Urothelium cell line (cell line): ENCODE measurements at regions not wholly inside any gene's neighbourhood (a gene's known extent, or its start where the extent isn't known, plus 50 kb on each side); places are given as distances from the start of the nearest gene placed in this dataset.

ENCODE experiments used
- DNase-seq: peaks from one replicate; pipeline ENCODE4 v3.0.0; 2011; ENCODE audit warnings: low spot score, mixed read lengths
- FAIRE-seq: peaks from 2 replicates; lab custom pipeline; 2011; peaks lifted over from hg19 to GRCh38; lab: Jason Lieb, UNC

DNA sequence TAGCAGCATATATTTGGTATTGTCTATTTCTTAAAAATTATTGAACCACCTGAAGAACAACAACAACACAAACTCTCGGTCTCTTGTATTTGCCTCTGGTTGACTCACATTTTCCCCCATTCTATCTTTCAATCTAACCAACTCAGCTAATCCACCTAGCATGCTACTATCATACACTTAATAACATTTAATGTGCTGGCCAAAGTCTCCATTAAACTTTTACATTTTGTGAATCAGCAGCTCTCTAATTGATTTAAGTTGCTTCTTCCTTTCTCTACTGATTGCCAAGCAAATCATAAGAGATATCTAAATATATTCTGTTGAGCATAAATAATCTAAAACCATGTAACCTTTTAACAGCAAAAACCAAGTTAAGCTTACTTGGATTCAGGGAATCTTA, 631.7 kb downstream of the IGSF11 start:
- DNase-seq (no peak), FAIRE-seq (no peak)

DNA sequence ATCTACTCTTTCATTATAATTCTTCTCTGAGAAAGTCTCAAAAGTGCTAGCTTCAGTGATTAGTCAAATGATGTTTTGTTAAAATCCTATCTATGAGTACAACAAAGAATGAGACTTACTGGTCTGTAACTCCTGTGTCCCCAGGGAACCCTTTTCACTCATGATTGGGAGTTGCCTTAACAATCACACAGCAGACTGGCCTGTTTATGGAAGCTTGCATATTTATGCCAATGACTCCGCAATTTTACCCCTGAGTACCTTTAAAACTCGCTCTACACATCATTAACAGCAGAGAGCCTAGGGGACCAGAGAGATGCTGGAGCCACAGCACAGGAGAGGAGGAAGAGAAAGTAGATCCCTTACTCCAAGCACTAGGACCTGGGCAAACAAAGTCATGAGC, 628.1 kb downstream of the IGSF11 start:
- DNase-seq = no peak
- no peak for FAIRE-seq

DNA sequence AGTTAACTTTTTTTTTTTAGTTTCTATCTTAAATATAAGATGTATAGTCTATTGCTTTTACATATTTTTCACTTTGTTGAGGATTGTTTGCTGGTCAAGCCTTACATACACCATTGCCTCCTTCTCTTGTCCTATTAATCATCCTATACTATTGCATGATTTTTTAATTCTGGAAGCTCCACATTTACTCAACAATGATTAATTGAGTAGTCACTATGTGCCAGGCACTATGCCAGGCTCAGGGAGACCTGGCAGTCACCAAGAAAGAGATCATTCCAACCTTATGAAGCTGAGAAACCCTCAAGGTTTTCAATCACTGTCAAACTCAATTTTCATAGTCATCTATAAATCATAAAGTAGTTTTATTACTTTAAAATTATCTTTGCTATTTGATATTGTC, 626.2 kb downstream of the IGSF11 start:
- no peak for DNase-seq

DNA sequence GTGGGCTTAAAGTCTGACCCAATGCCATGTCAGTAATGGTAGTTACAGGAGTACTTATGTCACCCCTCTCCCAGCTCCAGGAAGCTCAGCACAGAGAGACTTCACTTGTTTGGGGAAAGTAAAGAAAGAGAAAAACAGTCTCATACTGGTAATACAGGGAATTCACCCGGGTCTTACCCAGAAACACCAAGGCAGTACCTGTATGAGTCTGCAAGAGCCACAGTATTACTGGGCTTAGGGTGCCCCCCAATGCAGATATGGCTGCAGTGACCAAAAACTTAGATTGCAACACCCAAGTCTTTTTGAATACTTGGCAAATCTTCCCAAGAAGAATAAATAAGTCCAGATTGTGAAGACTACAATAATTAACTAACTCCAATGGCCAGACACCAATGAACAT, 622.1 kb downstream of the IGSF11 start:
- FAIRE-seq (no peak), DNase-seq (no peak)

More for the DNA sequence above, 626.2 kb downstream of the IGSF11 start:
- no peak for FAIRE-seq

DNA sequence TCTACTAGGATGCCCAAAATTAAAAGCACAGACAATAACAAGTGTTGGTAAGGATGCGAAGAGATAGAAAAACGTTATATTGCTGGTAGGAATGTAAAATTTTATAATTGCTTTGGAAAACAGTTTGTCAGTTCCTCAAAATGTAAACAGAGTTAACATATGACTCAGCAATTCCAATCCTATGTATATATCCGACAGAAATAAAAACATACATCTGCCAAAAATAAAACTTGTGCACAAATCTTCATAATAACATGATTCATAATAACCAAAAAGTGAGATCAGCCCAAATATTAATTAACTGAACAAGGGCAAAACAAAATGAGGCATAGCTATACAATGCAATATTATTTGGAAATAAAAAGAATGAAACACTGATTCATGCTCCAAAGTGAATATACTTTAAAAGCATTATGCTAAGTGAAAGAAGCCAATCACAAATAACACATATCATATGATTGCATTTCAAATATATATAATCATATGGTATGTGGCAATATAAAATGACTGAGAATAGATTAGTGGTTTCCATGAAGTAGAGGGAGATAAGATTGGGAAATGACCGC, 609.3 kb downstream of the IGSF11 start:
- DNase-seq (no peak), FAIRE-seq (no peak)

DNA sequence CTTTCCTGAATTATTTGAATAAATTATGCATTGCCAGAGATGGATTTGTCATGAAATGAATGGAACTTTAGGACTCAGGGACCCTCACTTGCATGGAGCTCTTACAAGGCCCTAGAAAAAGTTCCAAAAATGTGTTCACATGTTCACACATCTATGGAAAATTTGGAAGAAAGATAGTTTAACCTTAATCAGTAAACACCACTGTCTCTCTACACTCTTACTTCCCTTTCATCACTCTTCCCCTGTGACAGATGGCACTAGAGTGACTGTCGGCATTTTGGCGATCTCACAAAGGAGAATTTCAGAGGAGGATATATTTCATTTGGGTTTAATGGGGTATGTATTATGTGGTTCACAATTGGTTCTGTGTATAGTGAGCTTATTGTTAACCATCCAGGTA, 600.8 kb downstream of the IGSF11 start:
- no peak for DNase-seq
- no peak for FAIRE-seq

DNA sequence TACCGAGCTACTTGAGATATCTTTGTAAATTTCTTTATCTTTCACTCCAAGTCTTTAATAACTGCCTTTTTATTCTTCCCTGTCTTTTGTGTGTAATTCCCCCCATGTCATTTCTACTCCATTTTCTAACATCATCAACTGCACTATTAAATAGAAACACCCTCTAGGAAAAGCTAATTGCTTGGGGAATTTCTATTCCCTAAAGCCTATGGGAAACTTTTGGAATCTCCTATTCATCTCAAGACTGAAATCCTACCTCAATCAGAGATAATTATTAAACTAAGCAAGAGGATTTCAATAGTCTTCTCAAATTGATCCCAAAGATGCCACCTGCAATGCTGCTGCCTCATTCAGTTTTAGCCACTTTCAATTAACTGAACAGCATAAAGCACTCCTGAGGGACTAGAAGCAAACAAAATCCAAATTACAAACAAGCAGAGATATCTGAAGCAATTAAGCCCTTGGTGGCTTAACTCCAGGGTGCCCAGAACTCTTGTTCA, 598.7 kb downstream of the IGSF11 start:
- FAIRE-seq = no peak

DNA sequence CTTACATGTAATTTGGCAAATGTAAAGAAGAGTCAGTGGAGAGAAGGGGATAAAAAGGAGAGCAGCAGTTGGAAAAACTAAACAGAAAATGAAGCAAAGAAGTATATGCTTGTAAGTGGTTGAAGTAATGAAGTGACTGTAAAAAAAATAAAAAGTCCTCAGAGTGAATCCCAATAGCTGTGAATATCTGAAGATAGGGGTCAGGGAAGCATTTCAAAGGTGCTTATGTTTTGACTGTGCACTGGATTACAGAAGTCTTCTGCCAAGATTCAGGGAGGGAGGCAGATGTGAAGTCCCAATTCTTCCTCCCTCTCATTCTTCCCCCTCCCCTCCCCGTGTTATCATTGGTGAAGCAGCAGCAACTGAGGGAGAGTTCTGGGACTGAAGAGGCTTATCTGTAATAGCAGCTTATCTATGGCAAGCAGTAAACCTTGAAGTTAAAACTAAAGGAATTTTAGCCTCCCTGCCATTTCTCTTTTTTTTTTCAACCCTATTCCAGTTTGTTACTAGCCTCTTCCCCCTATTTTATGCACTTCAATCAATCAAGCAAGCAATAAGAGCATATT, 597.9 kb downstream of the IGSF11 start:
- no peak for FAIRE-seq
- no peak for DNase-seq

More for the DNA sequence above, 598.7 kb downstream of the IGSF11 start:
- DNase-seq = no peak

DNA sequence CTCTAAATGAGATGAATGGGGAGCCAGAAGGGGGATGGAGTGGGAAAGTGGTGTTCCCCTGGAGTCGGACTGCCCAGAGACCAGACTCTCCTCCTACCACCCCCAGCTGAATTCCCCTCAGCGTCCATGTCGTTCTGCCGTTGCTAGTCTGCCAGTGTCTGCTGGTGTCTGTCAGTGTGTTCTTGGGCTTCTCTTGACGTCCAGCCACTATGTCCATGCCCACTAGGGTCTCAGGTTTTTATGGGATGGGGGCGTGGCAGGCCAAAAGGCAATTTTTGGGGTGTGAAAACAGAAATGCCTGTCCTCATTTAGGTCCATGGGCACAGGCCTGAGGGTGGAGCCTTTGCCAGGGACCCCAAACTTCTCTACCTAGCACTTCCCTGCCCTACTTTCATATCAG, 589.6 kb downstream of the IGSF11 start:
- FAIRE-seq (no peak), DNase-seq (no peak)

DNA sequence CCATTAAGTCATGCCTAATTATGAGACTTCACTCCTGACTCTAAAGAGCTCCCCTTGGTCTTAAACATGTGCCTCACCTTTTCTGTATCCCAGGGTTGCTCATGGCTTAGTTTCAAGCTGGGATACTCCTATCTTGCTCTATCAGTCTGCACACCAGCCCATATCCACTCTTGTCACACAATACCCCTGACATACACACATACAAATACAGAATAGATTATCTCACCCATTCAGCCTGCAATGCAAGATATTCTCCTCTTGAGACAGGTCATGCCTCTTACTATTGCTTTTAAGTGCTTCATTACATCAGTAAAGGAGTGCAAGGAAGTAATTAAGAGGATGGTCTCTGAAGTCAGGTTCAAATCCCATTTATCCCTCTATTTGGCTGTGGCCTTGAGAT, 587.3 kb downstream of the IGSF11 start:
- DNase-seq (no peak), FAIRE-seq (no peak)

DNA sequence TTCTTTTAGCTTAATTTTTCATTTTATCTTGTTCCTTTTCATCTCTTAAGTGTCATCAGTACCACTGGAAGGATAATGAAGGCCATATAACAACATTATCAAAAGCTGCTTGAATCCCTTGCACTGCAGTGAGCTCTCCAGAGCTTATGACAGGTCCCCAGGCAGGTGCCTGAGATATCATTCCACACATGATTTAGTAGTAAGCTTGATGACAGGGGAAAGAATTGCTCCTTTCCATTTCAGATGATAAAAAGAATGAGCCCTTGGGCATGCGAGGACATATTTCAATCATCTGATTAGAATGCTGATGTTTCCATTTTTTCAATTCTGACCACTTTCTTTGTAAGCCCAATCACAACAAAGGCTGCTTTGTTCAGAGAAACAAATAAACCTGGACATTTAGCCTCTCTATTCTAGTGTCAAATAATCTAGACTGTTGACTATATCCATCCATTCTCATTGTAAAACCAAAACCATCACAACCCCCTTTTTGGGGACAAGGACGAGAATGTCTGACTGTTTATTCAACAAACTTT, 567.8 kb downstream of the IGSF11 start:
- no peak for DNase-seq
- FAIRE-seq = no peak

DNA sequence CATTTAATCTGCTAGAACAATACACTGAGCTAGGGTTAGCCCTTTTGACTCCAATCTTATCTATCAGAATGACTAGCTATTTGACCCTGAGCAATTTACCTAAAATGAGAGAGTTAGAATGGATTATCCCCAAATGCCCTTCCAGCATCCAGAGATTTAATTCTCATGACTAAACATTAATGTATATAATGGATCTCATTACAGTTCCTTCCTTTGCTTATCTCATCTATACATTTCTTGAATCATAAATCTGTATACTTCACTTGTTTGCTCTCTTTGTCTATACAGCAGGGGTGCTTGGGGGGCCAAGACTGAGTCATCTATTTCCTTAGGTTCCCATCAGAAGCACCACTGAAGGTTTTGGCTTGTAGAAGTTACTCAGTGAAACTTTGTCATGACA, 565.8 kb downstream of the IGSF11 start:
- no peak for DNase-seq
- no peak for FAIRE-seq

DNA sequence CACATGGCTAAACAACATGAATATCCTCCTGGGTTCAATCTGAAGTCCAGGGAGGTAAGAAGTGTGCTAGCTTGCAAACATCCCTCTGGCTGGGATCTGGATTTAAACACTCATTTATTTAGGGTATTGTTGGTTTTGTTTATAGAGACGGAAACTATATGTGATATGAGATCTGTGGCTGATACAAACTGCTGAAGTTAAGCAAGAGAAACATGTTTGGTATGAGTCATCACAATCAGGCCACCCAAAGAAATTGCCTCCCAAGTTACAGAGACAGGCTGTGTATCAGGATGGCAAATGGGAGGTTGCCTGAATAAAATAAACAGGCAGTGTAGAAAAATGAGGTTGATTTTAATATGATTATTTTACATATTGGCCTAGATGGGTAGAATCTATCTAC, 562.1 kb downstream of the IGSF11 start:
- DNase-seq (peak; percentile 37), FAIRE-seq (no peak)

DNA sequence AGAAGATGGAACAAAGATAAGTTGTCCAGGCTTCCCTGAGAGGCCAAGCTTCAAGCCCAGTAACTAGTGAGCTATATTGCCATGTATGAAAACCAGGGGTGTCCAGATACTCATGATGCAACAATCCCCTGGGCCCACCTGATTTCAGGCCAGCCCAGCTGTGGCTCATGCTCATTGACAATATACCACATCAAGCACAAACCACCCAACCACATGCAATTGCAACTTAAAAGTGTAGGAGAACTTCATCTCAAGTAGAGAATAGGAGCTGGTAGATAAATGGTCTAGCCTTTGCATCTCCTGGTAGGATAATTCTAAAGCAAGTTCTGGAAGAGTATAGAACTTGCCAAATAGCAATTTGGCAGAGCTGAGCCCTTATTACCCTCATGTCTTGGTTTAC, 561.3 kb downstream of the IGSF11 start:
- FAIRE-seq (no peak), DNase-seq (no peak)

DNA sequence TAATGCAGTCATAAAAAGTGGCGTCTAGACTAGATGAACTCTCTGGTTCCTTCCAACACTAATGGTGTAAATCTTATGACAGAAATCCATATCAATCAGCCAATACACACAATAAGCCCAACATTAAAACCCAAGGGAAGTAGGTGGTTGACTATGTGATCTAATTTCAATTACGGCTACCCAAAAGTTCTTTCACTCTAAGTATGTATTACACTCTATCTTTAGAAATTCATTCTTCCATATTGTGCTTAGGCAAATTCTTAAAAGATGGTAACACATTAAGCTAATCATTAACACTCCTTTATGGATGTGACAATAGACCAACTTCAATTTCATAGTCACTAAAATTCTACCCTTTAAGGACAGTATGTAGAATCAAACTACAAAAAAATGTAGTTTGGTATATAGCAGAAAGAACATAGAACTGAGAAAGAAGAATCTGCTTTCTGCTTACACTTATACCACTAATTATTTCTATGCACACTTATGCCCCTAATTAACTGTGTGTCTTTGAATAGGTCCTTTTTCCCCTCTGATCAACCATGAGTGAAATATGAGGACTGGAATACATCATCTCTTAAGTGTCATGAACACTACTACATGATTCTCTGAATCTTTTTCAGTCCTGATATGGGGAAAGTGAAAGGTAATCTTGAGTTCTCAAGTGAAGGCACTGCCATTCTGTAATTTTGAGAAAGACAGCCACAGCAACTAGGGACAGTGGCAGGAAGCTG, 557.6 kb downstream of the IGSF11 start:
- FAIRE-seq = no peak

DNA sequence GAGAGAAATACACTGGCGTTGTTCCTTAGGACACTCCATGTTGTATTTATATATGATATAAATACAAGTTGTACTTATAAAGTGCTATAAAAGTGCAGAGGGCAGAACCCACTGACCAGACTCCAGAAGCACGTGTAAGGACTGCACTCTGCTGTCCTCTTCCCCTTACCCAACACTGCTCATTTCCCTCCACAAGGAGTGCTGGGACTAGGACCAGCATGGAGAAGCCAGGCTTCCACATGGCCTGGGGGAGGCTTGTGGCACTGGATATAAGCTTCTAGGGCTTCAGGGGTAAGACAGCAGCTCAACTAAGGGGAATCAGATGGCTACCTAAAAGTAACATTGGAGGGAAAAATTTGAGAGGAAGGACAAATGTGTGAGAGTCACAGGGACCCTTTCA, 556.9 kb downstream of the IGSF11 start:
- DNase-seq = no peak
- no peak for FAIRE-seq

More for the DNA sequence above, 557.6 kb downstream of the IGSF11 start:
- DNase-seq = no peak

DNA sequence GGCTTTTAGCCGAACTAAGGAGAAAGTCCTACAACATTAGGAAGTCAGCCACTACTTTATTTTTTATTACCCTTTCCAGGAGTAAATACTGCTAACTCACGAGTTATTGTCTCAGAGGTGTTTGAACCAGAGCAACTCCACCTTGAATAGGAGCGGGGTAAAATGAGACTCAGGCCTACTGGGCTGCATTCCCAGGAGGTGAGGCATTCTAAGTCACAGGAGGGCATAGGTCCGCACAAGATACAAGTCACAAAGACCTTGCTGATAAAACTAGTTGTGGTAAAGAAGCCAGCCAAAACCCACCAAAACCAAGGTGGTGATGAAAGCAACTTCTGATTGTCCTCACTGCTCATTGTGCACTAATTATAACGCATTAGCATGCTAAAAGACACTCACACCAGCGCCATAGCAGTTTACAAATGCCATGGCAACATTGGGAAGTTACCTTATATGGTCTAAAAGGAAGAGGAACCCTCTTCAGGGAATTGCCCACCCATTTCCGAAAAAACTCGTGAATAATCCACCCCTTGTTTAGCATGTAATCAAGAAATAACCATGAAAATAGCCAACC, 555.9 kb downstream of the IGSF11 start:
- no peak for DNase-seq
- no peak for FAIRE-seq

DNA sequence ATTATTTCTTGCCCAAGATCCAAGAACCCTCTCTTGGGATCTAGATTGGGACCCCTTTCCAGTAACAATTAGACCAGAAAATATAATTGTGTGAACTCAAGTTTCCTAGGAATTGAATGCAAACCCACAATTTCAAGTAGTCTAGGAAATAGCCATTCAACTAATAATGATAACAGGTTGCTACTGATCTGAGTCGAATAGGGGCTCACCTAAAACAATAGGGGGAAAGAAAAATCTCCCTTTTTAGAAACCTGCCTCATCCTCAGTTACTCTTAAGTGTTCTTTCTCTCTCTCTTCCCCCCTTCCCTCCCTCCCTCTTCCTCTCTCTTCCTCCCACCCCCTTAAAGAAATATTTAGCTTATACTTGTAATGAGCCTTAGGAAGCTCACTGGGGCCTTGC, 555.3 kb downstream of the IGSF11 start:
- DNase-seq (no peak), FAIRE-seq (no peak)

DNA sequence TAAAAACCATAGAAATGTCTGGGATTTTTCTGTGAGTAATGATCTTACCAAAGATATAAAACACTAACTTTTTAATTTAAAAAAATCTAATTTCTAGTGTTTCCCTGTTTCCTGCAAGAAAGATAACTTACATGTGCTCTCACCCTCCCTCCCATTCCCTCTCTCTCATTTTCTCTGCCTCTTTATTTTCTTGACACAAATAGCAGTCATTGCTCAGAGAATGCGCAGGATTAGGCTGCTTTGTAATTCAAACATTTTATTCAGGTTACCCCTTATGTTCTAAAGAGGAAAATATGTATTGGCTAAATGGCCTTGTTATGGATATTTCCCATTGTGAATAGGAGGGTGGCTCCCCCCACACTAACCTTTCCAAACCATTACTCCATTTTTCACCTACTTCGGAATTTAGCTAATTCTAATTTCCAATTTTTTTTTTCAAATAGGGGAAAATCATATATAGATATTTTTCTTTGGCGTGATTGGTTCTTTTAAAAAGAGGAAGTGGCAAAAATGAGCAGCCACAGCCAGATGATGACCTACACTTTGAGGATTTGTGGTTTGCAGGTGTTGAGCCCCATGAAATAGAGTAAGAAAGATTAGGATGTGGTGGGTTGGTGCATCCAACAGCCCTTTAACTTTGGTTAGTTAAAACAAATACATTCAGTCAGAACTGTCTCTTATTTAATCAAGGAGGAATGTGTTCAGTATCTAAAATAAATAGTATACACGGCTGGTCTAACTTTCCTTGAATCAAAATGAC, 554.4 kb downstream of the IGSF11 start:
- DNase-seq = no peak
- FAIRE-seq = no peak

DNA sequence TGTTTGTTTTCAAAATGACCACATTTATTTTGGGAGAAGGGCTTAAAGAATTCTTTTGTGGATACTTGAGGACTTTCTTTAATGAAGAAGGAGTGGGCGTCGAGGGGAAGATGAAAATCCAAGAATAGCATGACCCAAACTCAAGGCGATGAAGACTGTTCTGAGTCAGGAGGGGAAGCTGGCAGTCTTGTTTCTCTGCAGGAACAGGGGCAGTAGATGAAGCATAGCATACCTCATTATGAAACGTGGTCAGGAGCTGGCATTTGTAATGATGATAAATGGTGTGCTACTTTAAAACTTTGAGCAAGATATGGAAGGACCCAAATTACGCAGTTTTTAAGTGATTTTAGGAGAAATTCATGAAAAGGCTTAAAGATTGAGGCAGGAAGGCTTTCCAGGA, 549.0 kb downstream of the IGSF11 start:
- FAIRE-seq (no peak), DNase-seq (no peak)

DNA sequence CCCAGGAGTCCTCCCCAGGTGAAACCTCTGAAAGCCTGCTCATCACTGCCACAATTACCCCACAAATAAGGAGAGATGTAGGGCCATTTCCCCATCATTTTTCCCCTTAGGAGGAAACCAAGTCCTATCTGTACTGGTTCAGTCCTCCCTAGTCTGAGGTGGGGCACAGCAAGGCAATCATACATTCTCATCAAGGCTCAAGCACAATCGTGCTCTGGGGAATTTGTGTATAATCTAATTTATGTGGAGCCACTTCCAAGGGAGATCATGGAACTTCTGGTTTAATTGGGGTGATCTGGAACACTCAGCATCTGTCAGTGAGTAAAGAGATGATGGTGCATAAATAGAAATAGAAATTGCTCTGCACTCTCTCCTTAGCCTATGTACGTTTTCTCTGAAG, 546.9 kb downstream of the IGSF11 start:
- FAIRE-seq = no peak
- DNase-seq = no peak
